OCI-M1 (cell line): ENCODE measurements at regions not wholly inside any gene's neighbourhood (a gene's known extent, or its start where the extent isn't known, plus 50 kb on each side); places are given as distances from the start of the nearest gene placed in this dataset.
"Not testable (repeated sequence)": the region's sequence is repeated elsewhere in the genome, so short reads cannot be mapped to it uniquely, and the experiment has no call there.

Experiments used
- DNase-seq: peaks from one replicate; lab custom pipeline; 2025; lab: John Stamatoyannopoulos, UW

- DNase-seq, result no peak
These were observed 108.6 kb downstream of the NRN1 start for GRCh38 chr6:5898102-5898501.

GRCh38 chr6:5896476-5897200 is 110.1 kb downstream of the NRN1 start:
- no peak for DNase-seq

DNA sequence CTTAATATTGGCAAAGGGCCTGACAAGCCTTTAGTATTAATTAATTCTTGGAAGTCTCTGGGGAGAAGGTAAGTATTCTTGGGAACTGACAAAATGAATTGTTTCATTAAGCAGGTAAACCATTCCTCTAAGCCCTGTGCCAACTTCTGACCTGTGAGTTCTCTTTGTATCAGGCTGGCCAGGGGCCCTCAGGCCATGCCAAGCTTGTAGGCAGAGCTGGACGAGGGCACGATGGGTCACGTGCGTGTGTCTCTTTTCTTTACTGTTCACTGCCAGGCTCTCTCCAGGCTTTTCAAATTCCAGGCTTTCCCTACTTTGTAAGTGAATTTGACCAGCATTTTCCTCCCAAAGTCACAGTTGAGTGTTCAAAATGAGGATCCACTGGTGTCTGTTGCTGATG is 112.4 kb downstream of the NRN1 start:
- DNase-seq, result no peak

GRCh38 chr6:5893295-5893694 is 113.4 kb downstream of the NRN1 start:
- DNase-seq, result no peak

DNA sequence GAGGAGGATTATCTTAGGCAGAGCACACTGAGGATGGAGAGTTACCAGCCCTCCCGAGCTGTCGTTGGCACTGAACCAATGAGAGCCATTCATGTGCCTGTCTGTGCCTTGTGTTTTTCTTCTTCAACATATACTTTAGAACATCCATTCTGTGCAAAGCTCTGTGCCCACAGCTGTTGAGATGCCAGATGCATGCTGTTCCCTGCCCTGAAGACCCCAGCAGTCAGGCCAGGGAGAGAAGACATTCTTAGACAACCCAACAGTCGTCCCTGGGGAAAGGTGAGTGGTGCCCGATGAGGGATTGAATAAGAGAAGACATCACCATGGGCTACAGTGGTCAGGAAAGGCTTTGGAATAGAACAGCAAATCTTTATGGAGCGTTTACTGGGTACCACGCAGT is 114.1 kb downstream of the NRN1 start:
- DNase-seq, result no peak

DNA sequence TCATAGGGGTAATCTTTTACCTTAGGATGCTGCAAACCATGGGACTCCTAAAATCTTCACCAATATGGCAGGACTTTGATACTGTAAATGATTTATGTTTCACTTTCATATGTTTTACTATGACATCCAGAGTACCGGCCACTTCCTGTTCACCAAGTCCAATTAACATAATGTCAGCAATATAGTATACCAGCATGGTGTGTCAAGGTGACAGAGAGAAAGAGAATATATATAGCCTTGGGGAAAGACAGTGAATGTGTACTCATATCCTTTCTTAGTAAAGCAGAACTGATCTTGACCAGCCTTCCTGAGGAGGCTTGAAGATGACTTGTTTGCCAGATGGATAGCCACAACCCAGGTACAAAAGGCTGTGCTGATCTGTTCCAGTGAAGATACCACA is 127.9 kb downstream of the NRN1 start:
- DNase-seq, result no peak

DNA sequence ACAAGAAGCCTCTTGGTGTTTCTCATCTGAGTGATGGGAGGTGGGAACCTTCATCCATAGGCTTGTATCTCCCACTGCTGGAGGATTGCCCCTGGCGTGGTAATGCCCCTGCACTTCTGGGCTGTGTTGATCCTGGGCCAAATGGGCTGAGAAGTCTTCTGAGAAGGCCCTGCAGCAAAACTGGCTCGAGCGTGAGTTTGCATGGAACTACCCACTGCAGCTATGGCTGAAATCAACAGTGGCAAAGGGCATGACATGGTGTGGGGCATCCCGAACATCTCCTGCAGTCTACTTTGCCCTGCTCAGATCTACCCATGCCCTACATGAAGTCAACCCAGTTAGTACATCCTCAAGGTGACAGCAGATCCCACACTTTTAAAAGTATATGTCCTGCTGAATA is 130.6 kb downstream of the NRN1 start:
- DNase-seq, result no peak

GRCh38 chr6:5873976-5874375 is 132.7 kb downstream of the NRN1 start:
- not testable (repeated sequence) for DNase-seq

- no peak for DNase-seq
These were observed 135.4 kb downstream of the NRN1 start for GRCh38 chr6:5871296-5871695.

- no peak for DNase-seq
These were observed 137.0 kb downstream of the NRN1 start for GRCh38 chr6:5869676-5870075.

DNA sequence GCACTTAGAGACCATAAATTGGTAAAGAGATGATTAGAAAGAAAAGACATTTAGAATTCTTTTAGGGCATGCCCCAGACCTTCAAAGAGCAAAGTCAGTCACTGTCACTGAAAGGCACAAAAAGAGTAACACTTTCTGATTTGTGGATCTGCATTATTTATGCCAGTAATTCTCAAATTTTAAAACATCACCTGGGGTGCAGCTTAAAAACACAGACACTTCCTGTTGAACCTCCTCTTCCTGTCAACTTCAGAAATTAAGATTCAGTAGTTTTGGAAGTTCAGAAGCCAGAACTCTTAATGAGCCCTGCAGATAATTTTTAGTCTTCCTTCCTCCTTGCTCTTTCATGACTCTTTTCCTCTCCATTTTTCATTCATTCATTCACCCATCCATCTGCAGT is 137.5 kb downstream of the NRN1 start:
- no peak for DNase-seq

GRCh38 chr6:5866547-5867051 is 140.1 kb downstream of the NRN1 start:
- peak; percentile 85 for DNase-seq

DNA sequence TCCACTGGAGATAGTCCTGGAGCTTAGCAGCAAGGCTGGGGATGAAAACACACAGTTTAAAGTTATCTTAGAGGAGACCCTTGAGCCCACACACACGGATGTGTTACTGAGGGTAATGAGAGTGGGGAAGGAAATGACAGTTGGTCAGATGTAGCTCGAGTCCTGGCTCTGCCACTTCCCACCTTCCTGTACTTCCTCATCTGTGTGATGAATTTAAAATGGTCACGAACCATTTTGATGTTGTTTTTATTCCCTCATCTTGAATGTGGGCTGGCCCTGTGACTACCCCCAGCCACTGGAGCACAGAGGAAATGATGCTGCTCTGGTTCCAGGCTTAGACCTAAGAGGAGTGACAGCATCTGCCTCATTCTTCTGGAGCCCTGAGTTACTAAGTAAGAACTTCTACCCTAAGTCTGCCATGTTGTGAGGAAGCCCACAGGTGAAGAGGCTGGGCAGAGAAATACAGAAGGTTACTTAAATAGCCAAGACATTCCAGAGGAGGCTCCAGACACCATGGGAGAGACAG is 141.2 kb downstream of the NRN1 start:
- DNase-seq, result peak; percentile 43

DNA sequence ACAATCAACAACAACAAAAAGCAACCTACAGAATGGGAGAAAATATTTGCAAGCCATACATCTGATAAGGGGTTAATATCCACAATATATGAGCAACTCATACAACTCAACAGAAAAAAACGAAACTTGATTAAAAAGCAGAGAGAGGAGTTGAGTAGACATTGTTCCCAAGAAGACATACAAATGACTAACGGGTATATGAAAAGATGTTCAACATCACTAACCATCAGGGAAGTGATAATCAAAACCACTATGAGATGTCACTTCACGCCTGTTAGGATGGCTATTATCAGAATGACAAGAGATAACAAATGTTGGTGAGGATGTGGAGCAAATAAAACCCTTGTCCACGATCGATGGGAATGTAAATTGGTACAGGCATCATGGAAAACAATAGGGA is 145.9 kb downstream of the NRN1 start:
- no peak for DNase-seq

GRCh38 chr6:5855787-5856470 is 150.8 kb downstream of the NRN1 start:
- DNase-seq, result no peak

- no peak for DNase-seq
These were observed 151.8 kb downstream of the NRN1 start for GRCh38 chr6:5854899-5855298.

DNA sequence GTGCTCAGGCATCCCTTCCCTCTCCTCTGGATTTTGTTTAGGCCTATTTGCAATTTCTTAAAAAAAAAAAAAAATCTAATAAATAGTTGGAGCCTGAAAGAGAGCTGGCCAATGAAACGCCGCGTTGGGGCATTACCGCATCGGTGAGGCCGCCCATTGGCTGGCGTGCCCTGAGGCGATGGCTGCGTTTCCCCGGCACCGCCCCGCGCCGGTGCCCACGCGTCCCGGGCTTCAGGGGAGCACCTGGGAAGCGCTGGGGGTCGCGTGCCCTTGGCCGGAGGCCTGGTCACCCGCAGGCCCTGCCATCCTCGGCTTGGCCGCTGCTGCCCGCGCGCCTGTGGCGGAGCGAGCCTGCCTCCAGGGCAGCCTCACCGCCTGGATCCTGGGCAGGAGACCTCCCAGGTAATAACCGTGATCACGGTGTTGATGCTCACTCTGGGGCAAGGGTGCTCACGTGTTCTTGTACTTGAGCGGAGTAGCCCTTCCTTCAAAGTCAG is 155.4 kb downstream of the NRN1 start:
- DNase-seq, result no peak

DNA sequence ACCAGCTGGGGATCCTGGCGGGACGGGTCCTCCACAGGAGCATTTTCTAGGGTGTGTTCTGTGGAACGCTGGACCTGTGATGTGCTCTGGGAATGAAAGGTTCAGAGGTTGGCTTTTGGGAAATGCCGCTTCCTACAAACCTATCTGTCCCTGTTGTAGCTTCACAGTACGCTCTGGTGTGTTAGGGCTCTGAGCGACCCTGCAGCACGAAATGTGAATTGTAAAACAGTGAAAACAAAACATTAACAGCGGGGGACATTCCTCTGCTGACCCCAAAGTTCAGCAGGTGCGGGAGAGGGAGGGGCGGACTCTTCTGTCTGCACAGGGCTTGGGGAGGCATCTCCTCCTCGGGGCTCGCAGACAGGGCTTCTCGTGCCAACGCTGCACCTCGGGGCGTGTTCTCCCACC is 155.9 kb downstream of the NRN1 start:
- DNase-seq, result no peak

DNA sequence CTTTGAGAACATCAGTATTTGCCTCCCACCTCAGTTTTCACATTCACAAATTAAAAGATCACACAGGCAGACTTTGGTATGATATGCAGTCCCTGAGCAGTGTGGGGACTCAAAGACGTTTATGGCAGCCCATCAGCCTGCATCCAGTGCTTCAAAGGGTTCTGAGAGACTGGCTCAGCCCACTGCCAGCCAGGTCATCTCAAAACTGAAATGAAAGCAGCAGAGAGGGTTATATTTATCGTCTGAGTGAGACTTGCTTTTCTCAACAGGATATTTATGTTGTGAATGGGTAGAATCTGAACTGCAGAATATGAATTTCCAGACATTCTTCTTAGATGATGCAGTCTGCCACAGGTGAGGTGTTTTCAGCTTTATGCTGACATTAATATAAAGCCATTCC is 159.8 kb downstream of the NRN1 start:
- DNase-seq, result no peak

DNA sequence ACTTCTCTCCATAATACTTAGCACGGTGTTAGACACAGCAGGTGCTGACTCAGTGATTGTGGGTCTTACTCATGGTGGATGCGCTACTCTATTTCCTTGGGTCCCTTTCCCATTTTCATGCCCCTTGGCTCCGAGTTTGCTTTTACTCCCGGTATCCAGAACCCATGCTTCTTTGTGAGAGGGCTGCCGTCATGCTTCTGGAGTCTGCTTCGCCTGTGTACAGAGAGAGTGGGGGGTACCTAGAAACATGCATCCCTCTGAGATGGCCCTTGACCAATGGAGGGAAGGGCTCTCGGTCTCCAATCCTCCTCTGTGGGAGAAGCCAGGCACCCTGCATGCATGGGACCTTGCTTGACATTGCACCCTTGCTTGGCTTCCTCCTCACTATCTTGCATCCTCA is 160.4 kb downstream of the NRN1 start:
- no peak for DNase-seq

- no peak for DNase-seq
These were observed 163.6 kb downstream of the NRN1 start for GRCh38 chr6:5843078-5843477.

DNA sequence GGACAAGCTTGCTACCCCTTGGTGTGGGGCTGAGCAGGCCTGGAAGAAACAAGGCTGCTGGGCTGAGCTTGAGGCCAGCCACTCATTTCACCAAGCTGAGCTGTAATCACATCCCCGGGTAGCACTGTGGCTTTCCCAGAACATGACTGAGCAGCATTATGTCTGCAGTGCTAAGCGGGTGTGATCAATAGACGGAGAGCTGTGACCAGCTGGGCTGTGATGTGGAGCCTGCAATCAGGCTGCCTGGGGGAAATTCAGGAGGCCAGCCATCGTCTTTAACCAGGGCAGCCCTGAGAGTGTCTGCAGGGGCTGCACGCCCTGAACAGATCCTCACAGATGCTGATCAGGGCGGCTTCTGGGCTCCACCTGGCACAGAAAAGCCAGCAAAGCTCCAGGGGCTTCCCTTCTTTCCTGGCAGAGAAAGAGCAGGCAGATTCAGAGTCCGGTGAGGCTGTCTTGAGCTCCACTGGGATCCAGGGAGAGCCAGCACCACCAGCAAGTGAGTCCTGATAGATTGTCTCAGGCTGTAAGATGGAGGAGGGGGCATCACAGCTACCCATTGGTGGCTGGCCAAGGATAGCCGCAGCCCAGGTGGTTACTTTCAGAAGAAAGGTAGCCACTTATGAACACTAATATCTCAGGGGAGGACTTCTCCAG is 165.9 kb downstream of the NRN1 start:
- no peak for DNase-seq
